GM23338 (cell line): ENCODE measurements at regions not wholly inside any gene's neighbourhood (a gene's known extent, or its start where the extent isn't known, plus 50 kb on each side); places are given as distances from the start of the nearest gene placed in this dataset.

Experiments used
- ATAC-seq: fragments of 200-7000 bp; cut with Tn5 transposase; 3 replicates; pipeline ENCODE4 v1.9.1; 2020
- DNase-seq: peaks from one replicate; pipeline ENCODE4 v3.0.0-alpha.2; 2015; ENCODE audit warnings: low spot score
- H2AFZ ChIP-seq: fragments of 200-600 bp; sonication (generic); 2 replicates; pipeline ENCODE4 v1.8.0; 2016; ENCODE audit warnings: antibody characterized with exemption, mild to moderate bottlenecking, moderate library complexity
- H3F3A ChIP-seq: fragments of 200-600 bp; sonication (generic); replicated peaks from 2 replicates; pipeline ENCODE4 v1.8.0; 2017; ENCODE audit warnings: antibody characterized with exemption, mixed run types, low read depth
- H3K27ac ChIP-seq: fragments of 200-600 bp; sonication (generic); 2 replicates; pipeline ENCODE4 v1.6.1; 2016; ENCODE audit warnings: low read depth
- H3K27me3 ChIP-seq: fragments of 200-600 bp; sonication (generic); 2 replicates; pipeline ENCODE4 v1.8.0; 2016; ENCODE audit warnings: mild to moderate bottlenecking, mixed run types, moderate library complexity; ENCODE audit not compliant: insufficient read depth
- H3K36me3 ChIP-seq: fragments of 200-600 bp; sonication (generic); 2 replicates; pipeline ENCODE4 v1.8.0; 2016; ENCODE audit warnings: mild to moderate bottlenecking; ENCODE audit not compliant: insufficient read depth
- H3K4me1 ChIP-seq: fragments of 200-600 bp; sonication (generic); 2 replicates; pipeline ENCODE4 v1.8.0; 2016; ENCODE audit warnings: mild to moderate bottlenecking, moderate library complexity; ENCODE audit not compliant: insufficient read depth
- H3K4me2 ChIP-seq: fragments of 200-600 bp; sonication (generic); 2 replicates; pipeline ENCODE4 v1.7.1; 2017; ENCODE audit warnings: mixed run types
- H3K4me3 ChIP-seq: fragments of 200-600 bp; sonication (generic); 2 replicates; pipeline ENCODE4 v1.6.1; 2016; ENCODE audit warnings: mixed run types
- H3K79me2 ChIP-seq: fragments of 200-600 bp; sonication (generic); replicated peaks from 2 replicates; pipeline ENCODE4 v1.8.0; 2017; ENCODE audit warnings: mild to moderate bottlenecking; ENCODE audit not compliant: insufficient read depth
- H3K9me2 ChIP-seq: fragments of 200-600 bp; sonication (generic); 2 replicates; pipeline ENCODE4 v1.8.0; 2017; ENCODE audit not compliant: insufficient read depth
- H4K20me1 ChIP-seq: fragments of 200-600 bp; sonication (generic); replicated peaks from 2 replicates; pipeline ENCODE4 v1.8.0; 2017; ENCODE audit warnings: mild to moderate bottlenecking; ENCODE audit not compliant: insufficient read depth
- H3K27ac Mint-ChIP-seq: 2 replicates; pipeline ENCODE4 v1.8.0; 2020; ENCODE audit warnings: inconsistent platforms, mild to moderate bottlenecking, moderate library complexity, mixed read lengths
- H3K27me3 Mint-ChIP-seq: 3 replicates; pipeline ENCODE4 v1.8.0; 2022; ENCODE audit warnings: low read depth, mild to moderate bottlenecking, moderate library complexity, mixed read lengths, inconsistent platforms; ENCODE audit not compliant: insufficient read depth, poor library complexity
- H3K36me3 Mint-ChIP-seq: 3 replicates; pipeline ENCODE4 v1.8.0; 2021; ENCODE audit warnings: low read depth, mild to moderate bottlenecking, inconsistent platforms, moderate library complexity, mixed read lengths
- H3K4me1 Mint-ChIP-seq: 3 replicates; pipeline ENCODE4 v1.8.0; 2020; ENCODE audit warnings: mild to moderate bottlenecking, inconsistent platforms, mixed read lengths
- H3K4me3 Mint-ChIP-seq: 3 replicates; pipeline ENCODE4 v1.8.0; 2021; ENCODE audit warnings: moderate library complexity, mild to moderate bottlenecking, inconsistent platforms, mixed read lengths
- H3K9me3 Mint-ChIP-seq: 3 replicates; pipeline ENCODE4 v1.8.0; 2020; ENCODE audit warnings: moderate library complexity, mild to moderate bottlenecking, inconsistent platforms, mixed read lengths
- CREB1 ChIP-seq: fragments of 250-450 bp; sonication (Bioruptor Pico); IDR thresholded peaks from 2 replicates; pipeline ENCODE4 v1.5.0; 2020; ENCODE audit warnings: low read depth, mild to moderate bottlenecking, moderate library complexity
- EZH2phosphoT487 ChIP-seq: fragments of 200-600 bp; sonication (generic); IDR thresholded peaks from one replicate; pipeline ENCODE4 v1.8.1; 2018; ENCODE audit warnings: antibody characterized with exemption; ENCODE audit not compliant: unreplicated experiment
- JUNB ChIP-seq: IDR thresholded peaks from one replicate; pipeline ENCODE4 v1.6.1; 2016; ENCODE audit warnings: antibody characterized with exemption; ENCODE audit not compliant: unreplicated experiment
- NANOG ChIP-seq: IDR thresholded peaks from 2 replicates; pipeline ENCODE4 v1.6.1; 2016; ENCODE audit warnings: antibody characterized with exemption, borderline replicate concordance
- POLR2AphosphoS5 ChIP-seq: IDR thresholded peaks from 2 replicates; pipeline ENCODE4 v1.6.1; 2016; ENCODE audit warnings: antibody characterized with exemption, low read depth
- STAT1 ChIP-seq: IDR thresholded peaks from one replicate; pipeline ENCODE4 v1.6.1; 2016; ENCODE audit warnings: antibody characterized with exemption; ENCODE audit not compliant: unreplicated experiment
- ZNF114 ChIP-seq: fragments of 250-450 bp; sonication (Bioruptor Pico); IDR thresholded peaks from 2 replicates; pipeline ENCODE4 v1.5.0; 2020; ENCODE audit warnings: mild to moderate bottlenecking, moderate library complexity
- ZNF331 ChIP-seq: fragments of 250-450 bp; sonication (Bioruptor Pico); IDR thresholded peaks from 2 replicates; pipeline ENCODE4 v1.5.0; 2020; ENCODE audit warnings: low read depth, mild to moderate bottlenecking, moderate library complexity
- TF ChIP-seq, protein P1 (sequence below): fragments of 250-450 bp; sonication (Bioruptor Pico); IDR thresholded peaks from 2 replicates; pipeline ENCODE4 v1.5.0; 2020; ENCODE audit warnings: mild to moderate bottlenecking, moderate library complexity
- TF ChIP-seq, protein P2 (sequence below): IDR thresholded peaks from one replicate; pipeline ENCODE4 v1.6.1; 2018; ENCODE audit warnings: antibody characterized with exemption; ENCODE audit not compliant: unreplicated experiment

DNA sequence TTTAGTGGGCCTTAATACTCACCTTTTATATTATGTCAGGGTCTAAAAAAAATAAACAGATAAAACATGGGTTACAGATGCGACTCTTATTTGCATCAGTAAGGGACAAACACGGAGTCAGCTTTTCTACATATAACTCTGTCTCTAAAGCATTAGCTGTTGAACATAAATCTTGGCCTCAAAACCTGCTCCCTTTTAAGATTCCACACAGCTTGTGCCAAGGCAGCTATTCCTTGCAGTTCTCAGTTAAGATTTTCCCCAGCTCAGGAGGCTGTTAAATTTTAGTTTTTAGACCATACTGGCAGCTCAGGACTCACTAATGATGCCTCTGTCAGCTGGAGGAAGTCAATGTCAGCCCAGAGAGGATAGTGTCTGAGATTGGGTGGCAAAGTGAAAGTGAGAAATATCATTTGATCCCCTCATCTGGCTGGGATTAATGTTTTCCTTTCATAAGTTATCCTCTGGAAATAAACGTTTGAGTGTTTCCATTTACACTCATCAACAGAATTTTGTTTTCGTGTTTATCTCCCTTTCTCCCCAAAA, 287.5 kb downstream of the ELAVL2 start:
- DNase-seq (no peak), ATAC-seq (no peak)
- H4K20me1 ChIP-seq: no peaks in the 10 kb centered on the region
- TF ChIP-seq POLR2AphosphoS5: no peak
- TF ChIP-seq JUNB: no peak
- TF ChIP-seq, protein P1, sequence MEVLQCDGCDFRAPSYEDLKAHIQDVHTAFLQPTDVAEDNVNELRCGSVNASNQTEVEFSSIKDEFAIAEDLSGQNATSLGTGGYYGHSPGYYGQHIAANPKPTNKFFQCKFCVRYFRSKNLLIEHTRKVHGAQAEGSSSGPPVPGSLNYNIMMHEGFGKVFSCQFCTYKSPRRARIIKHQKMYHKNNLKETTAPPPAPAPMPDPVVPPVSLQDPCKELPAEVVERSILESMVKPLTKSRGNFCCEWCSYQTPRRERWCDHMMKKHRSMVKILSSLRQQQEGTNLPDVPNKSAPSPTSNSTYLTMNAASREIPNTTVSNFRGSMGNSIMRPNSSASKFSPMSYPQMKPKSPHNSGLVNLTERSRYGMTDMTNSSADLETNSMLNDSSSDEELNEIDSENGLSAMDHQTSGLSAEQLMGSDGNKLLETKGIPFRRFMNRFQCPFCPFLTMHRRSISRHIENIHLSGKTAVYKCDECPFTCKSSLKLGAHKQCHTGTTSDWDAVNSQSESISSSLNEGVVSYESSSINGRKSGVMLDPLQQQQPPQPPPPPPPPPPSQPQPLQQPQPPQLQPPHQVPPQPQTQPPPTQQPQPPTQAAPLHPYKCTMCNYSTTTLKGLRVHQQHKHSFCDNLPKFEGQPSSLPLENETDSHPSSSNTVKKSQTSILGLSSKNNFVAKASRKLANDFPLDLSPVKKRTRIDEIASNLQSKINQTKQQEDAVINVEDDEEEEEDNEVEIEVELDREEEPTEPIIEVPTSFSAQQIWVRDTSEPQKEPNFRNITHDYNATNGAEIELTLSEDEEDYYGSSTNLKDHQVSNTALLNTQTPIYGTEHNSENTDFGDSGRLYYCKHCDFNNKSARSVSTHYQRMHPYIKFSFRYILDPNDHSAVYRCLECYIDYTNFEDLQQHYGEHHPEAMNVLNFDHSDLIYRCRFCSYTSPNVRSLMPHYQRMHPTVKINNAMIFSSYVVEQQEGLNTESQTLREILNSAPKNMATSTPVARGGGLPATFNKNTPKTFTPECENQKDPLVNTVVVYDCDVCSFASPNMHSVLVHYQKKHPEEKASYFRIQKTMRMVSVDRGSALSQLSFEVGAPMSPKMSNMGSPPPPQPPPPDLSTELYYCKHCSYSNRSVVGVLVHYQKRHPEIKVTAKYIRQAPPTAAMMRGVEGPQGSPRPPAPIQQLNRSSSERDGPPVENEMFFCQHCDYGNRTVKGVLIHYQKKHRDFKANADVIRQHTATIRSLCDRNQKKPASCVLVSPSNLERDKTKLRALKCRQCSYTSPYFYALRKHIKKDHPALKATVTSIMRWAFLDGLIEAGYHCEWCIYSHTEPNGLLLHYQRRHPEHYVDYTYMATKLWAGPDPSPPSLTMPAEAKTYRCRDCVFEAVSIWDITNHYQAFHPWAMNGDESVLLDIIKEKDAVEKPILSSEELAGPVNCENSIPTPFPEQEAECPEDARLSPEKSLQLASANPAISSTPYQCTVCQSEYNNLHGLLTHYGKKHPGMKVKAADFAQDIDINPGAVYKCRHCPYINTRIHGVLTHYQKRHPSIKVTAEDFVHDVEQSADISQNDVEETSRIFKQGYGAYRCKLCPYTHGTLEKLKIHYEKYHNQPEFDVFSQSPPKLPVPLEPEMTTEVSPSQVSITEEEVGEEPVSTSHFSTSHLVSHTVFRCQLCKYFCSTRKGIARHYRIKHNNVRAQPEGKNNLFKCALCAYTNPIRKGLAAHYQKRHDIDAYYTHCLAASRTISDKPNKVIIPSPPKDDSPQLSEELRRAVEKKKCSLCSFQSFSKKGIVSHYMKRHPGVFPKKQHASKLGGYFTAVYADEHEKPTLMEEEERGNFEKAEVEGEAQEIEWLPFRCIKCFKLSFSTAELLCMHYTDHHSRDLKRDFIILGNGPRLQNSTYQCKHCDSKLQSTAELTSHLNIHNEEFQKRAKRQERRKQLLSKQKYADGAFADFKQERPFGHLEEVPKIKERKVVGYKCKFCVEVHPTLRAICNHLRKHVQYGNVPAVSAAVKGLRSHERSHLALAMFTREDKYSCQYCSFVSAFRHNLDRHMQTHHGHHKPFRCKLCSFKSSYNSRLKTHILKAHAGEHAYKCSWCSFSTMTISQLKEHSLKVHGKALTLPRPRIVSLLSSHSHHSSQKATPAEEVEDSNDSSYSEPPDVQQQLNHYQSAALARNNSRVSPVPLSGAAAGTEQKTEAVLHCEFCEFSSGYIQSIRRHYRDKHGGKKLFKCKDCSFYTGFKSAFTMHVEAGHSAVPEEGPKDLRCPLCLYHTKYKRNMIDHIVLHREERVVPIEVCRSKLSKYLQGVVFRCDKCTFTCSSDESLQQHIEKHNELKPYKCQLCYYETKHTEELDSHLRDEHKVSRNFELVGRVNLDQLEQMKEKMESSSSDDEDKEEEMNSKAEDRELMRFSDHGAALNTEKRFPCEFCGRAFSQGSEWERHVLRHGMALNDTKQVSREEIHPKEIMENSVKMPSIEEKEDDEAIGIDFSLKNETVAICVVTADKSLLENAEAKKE (CRISPR knock-in tag): no peak
- no peak for TF ChIP-seq CREB1
- TF ChIP-seq, protein P2, sequence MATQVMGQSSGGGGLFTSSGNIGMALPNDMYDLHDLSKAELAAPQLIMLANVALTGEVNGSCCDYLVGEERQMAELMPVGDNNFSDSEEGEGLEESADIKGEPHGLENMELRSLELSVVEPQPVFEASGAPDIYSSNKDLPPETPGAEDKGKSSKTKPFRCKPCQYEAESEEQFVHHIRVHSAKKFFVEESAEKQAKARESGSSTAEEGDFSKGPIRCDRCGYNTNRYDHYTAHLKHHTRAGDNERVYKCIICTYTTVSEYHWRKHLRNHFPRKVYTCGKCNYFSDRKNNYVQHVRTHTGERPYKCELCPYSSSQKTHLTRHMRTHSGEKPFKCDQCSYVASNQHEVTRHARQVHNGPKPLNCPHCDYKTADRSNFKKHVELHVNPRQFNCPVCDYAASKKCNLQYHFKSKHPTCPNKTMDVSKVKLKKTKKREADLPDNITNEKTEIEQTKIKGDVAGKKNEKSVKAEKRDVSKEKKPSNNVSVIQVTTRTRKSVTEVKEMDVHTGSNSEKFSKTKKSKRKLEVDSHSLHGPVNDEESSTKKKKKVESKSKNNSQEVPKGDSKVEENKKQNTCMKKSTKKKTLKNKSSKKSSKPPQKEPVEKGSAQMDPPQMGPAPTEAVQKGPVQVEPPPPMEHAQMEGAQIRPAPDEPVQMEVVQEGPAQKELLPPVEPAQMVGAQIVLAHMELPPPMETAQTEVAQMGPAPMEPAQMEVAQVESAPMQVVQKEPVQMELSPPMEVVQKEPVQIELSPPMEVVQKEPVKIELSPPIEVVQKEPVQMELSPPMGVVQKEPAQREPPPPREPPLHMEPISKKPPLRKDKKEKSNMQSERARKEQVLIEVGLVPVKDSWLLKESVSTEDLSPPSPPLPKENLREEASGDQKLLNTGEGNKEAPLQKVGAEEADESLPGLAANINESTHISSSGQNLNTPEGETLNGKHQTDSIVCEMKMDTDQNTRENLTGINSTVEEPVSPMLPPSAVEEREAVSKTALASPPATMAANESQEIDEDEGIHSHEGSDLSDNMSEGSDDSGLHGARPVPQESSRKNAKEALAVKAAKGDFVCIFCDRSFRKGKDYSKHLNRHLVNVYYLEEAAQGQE: no peak
- no peak for TF ChIP-seq STAT1
- no peak for TF ChIP-seq ZNF114
- no peak for TF ChIP-seq EZH2phosphoT487
- no peak for TF ChIP-seq ZNF331 (CRISPR knock-in tag)
- TF ChIP-seq NANOG: no peak
- peak overlapping the region; percentile 95; the same call in 1 of the 2 replicates for H2AFZ ChIP-seq
- H3K9me2 ChIP-seq: peaks cover 5% of the 10 kb centered on the region; the same call in 1 of the 2 replicates
- H3F3A ChIP-seq: no peaks in the 10 kb centered on the region
- no peak overlapping the region for H3K27ac ChIP-seq
- H3K4me1 Mint-ChIP-seq: peaks cover 29% of the 10 kb centered on the region
- H3K27ac Mint-ChIP-seq: no peak overlapping the region
- H3K4me3 ChIP-seq: peak overlapping the region; percentile 47
- H3K79me2 ChIP-seq: no peaks in the 10 kb centered on the region
- H3K4me2 ChIP-seq: peak overlapping the region; percentile 76
- H3K27me3 Mint-ChIP-seq: peaks cover 8% of the 10 kb centered on the region
- H3K4me1 ChIP-seq: peaks cover 8% of the 10 kb centered on the region
- peaks cover 24% of the 10 kb centered on the region for H3K27me3 ChIP-seq
- no peaks in the 10 kb centered on the region for H3K36me3 Mint-ChIP-seq
- H3K36me3 ChIP-seq: no peaks in the 10 kb centered on the region
- no peaks in the 10 kb centered on the region for H3K9me3 Mint-ChIP-seq
- peak overlapping the region; percentile 71; the same call in 1 of the 3 replicates for H3K4me3 Mint-ChIP-seq
